K562 (cell line): ENCODE measurements at regions not wholly inside any gene's neighbourhood (a gene's known extent, or its start where the extent isn't known, plus 50 kb on each side); places are given as distances from the start of the nearest gene placed in this dataset.

Source experiments
- ATAC-seq: fragments of 200-7000 bp; cut with Tn5 transposase; 3 replicates; pipeline ENCODE4 v1.9.1; 2020; ENCODE audit warnings: moderate library complexity
- BruUV-seq: library from RNA; stranded (reverse); fragments of 400-500 nt; replicated peaks from 2 replicates; lab custom pipeline; 2021; lab: Mats Ljungman, UMichigan
- CTCF ChIA-PET: fragments of 300-600 bp; formaldehyde crosslinking; extraction: SDS; loops from one replicate; lab custom pipeline; 2021; ENCODE audit warnings: low intra/inter-chr PET ratio; lab: Yijun Ruan, JAX
- POLR2A ChIA-PET: fragments of 300-600, 350-650 bp; sonication (Branson Sonifier 250); formaldehyde crosslinking; extraction: SDS; loops from one replicate; lab custom pipeline; 2021; ENCODE audit warnings: antibody characterized with exemption, inconsistent platforms; lab: Yijun Ruan, JAX
- DNase-seq, 4 experiments: peaks; one replicate each; pipeline versions ENCODE4 v3.0.0 to v3.0.0-alpha.2; 2011 to 2018; ENCODE audit warnings: low spot score in 3 of 4, mixed read lengths in 3 of 4; ENCODE audit errors: extremely low read depth in 1 of 4
- FAIRE-seq: peaks from 2 replicates; lab custom pipeline; 2011; peaks lifted over from hg19 to GRCh38; lab: Jason Lieb, UNC
- H2AFZ ChIP-seq: 2 replicates; pipeline ENCODE4 v1.6.0; 2011; ENCODE audit warnings: low read depth, low read length, control low read depth, inconsistent platforms
- H3K27ac ChIP-seq: fragments of 200-600 bp; 3 replicates; pipeline ENCODE4 v1.8.0; 2011; ENCODE audit warnings: low read depth, mild to moderate bottlenecking, control low read depth, inconsistent platforms, low read length, moderate library complexity, mixed read lengths; ENCODE audit errors: extremely low read depth
- H3K27me3 ChIP-seq, 2 experiments: fragments of 300-600 bp in 1 of 2; 2 replicates in 1 of 2; 3 replicates in 1 of 2; pipeline versions ENCODE4 v1.6.0 to v1.8.0; 2011; ENCODE audit warnings: inconsistent platforms in 2 of 2, low read length in 2 of 2, mild to moderate bottlenecking in 1 of 2, mixed read lengths in 1 of 2, moderate library complexity in 1 of 2; ENCODE audit not compliant: control insufficient read depth in 2 of 2, insufficient read depth in 2 of 2
- H3K36me3 ChIP-seq: fragments of 300-600 bp; 3 replicates; pipeline ENCODE4 v1.8.0; 2011; ENCODE audit warnings: mild to moderate bottlenecking, low read length, inconsistent platforms; ENCODE audit not compliant: control insufficient read depth, insufficient read depth
- H3K4me1 ChIP-seq, 2 experiments: fragments of 200-600 bp in 1 of 2; replicated peaks in 1 of 2; 2 replicates in 1 of 2; 3 replicates in 1 of 2; pipeline versions ENCODE4 v1.5.1 to v1.8.0; 2011; ENCODE audit warnings: inconsistent platforms in 2 of 2, low read length in 2 of 2, mild to moderate bottlenecking in 1 of 2, mixed read lengths in 1 of 2, moderate library complexity in 1 of 2; ENCODE audit not compliant: control insufficient read depth in 2 of 2, insufficient read depth in 2 of 2
- H3K4me2 ChIP-seq: 2 replicates; pipeline ENCODE4 v1.6.1; 2011; ENCODE audit warnings: low read length, control low read depth, inconsistent platforms, mixed read lengths; ENCODE audit not compliant: insufficient read depth
- H3K4me3 ChIP-seq: fragments of 200-600 bp; sonication (generic), shearing (Covaris generic); 2 replicates; pipeline ENCODE4 v1.5.1; 2016; ENCODE audit warnings: control low read depth, inconsistent platforms
- H3K79me2 ChIP-seq: fragments of 200-600 bp; 3 replicates; pipeline ENCODE4 v1.8.0; 2011; ENCODE audit warnings: low read length, inconsistent platforms; ENCODE audit not compliant: control insufficient read depth, insufficient read depth
- H3K9ac ChIP-seq, 2 experiments: 2 replicates each; pipeline versions ENCODE4 v1.6.0 to v1.6.1; 2011; ENCODE audit warnings: low read depth in 2 of 2, low read length in 2 of 2, control low read depth in 1 of 2, inconsistent platforms in 1 of 2, mild to moderate bottlenecking in 1 of 2, mixed read lengths in 1 of 2; ENCODE audit not compliant: insufficient read depth in 1 of 2
- H3K9me1 ChIP-seq: one replicate; pipeline ENCODE4 v1.6.0; 2011; ENCODE audit warnings: inconsistent platforms, mild to moderate bottlenecking, low read length, moderate library complexity; ENCODE audit not compliant: control insufficient read depth, insufficient read depth
- H3K9me3 ChIP-seq: replicated peaks from 2 replicates; pipeline ENCODE4 v1.5.1; 2011; ENCODE audit warnings: low read depth, low read length, inconsistent platforms; ENCODE audit not compliant: control insufficient read depth, insufficient read depth
- H4K20me1 ChIP-seq: replicated peaks from 2 replicates; pipeline ENCODE4 v1.6.1; 2011; ENCODE audit warnings: low read length, inconsistent platforms, mixed read lengths; ENCODE audit not compliant: control insufficient read depth, insufficient read depth
- CEBPB ChIP-seq: fragments of 450-650 bp; IDR thresholded peaks from 2 replicates; pipeline ENCODE4 v1.6.1; 2016; ENCODE audit warnings: missing genetic modification characterization, missing compliant biosample characterization
- CHCHD3 ChIP-seq: fragments of 250-450 bp; sonication (Bioruptor Pico); IDR thresholded peaks from 2 replicates; pipeline ENCODE4 v2.1.2; 2022; ENCODE audit warnings: mild to moderate bottlenecking
- E2F3 ChIP-seq: fragments of 250-450 bp; sonication (Bioruptor Pico); IDR thresholded peaks from 2 replicates; pipeline ENCODE4 v1.4.0; 2020; ENCODE audit warnings: mild to moderate bottlenecking
- FOXP4 ChIP-seq: sonication (generic); formaldehyde crosslinking; IDR thresholded peaks from 2 replicates; pipeline ENCODE4 v1.8.0; 2022; ENCODE audit warnings: mild to moderate bottlenecking, missing genetic modification reagents, borderline replicate concordance
- GTF2A2 ChIP-seq: IDR thresholded peaks from 2 replicates; pipeline ENCODE4 v1.6.1; 2016; ENCODE audit warnings: mild to moderate bottlenecking, missing genetic modification characterization, missing compliant biosample characterization
- HBP1 ChIP-seq: fragments of 450-650 bp; formaldehyde crosslinking; IDR thresholded peaks from 2 replicates; pipeline ENCODE4 v1.4.0; 2022; ENCODE audit warnings: missing genetic modification characterization
- JUNB ChIP-seq: fragments of 450-650 bp; formaldehyde crosslinking; conservative IDR thresholded peaks from 2 replicates; pipeline ENCODE4 v1.4.0; 2020; ENCODE audit warnings: mild to moderate bottlenecking
- NFATC3 ChIP-seq: fragments of 450-650 bp; IDR thresholded peaks from 2 replicates; pipeline ENCODE4 v1.6.1; 2017; ENCODE audit warnings: mild to moderate bottlenecking
- PHB ChIP-seq: fragments of 250-450 bp; sonication (Bioruptor Pico); IDR thresholded peaks from 2 replicates; pipeline ENCODE4 v1.5.0; 2021
- PHF20 ChIP-seq: fragments of 450-650 bp; IDR thresholded peaks from 2 replicates; pipeline ENCODE4 v1.6.1; 2018; ENCODE audit not compliant: partially characterized antibody
- POLR3A ChIP-seq: IDR thresholded peaks from 2 replicates; pipeline ENCODE4 v1.6.1; 2011; ENCODE audit warnings: borderline replicate concordance, mild to moderate bottlenecking, moderate library complexity; ENCODE audit not compliant: insufficient read length, insufficient read depth; ENCODE audit errors: extremely low read depth
- RBM34 ChIP-seq: fragments of 200-400 bp; formaldehyde crosslinking; IDR thresholded peaks from 2 replicates; pipeline ENCODE4 v1.6.1; 2018; ENCODE audit warnings: low read length, borderline replicate concordance; ENCODE audit not compliant: insufficient read depth
- SLC30A9 ChIP-seq: fragments of 250-450 bp; sonication (Bioruptor Pico); IDR thresholded peaks from 2 replicates; pipeline ENCODE4 v1.8.0; 2022; ENCODE audit warnings: mild to moderate bottlenecking, moderate library complexity
- TRIM28 ChIP-seq: fragments of 450-650 bp; IDR thresholded peaks from 2 replicates; pipeline ENCODE4 v1.6.1; 2017
- ZNF436 ChIP-seq: fragments of 250-450, 450-650 bp; sonication (Bioruptor Pico); formaldehyde crosslinking; IDR thresholded peaks from 2 replicates; pipeline ENCODE4 v1.7.0; 2020; ENCODE audit warnings: mild to moderate bottlenecking
- ZNF668 ChIP-seq: fragments of 250-450 bp; sonication (Bioruptor Pico); IDR thresholded peaks from 2 replicates; pipeline ENCODE4 v1.8.0; 2022; ENCODE audit warnings: mild to moderate bottlenecking, inconsistent platforms
- WGBS: fragments of 100-300 bp; shearing (Covaris generic); methylation state at CpG from one replicate; pipeline ENCODE4 v1.1.6; 2016; ENCODE audit warnings: low coverage, mixed read lengths; ENCODE audit not compliant: insufficient coverage; ENCODE audit errors: missing lambda C conversion rate; 5-methylcytosine and 5-hydroxymethylcytosine counted together
- in situ Hi-C: fragments of 300-500 bp; cut with MboI; formaldehyde crosslinking; loops from 4 replicates; pipeline ENCODE4 v1.15.0; 2018; ENCODE audit warnings: inconsistent platforms, mixed read lengths
- intact Hi-C: fragments of 100-400 bp; cut with micrococcal nuclease; formaldehyde crosslinking; loops from 2 replicates; pipeline ENCODE4 v1.14.2; 2022

GRCh38 chr2:164078421-164078820 lies 342.6 kb upstream of the FIGN start:
- H2AFZ ChIP-seq = no peak overlapping the region
- no peaks in the 10 kb centered on the region for H3K4me1 ChIP-seq
- no TSS peak for BruUV-seq
- no peaks in the 10 kb centered on the region for H3K79me2 ChIP-seq
- ATAC-seq (no peak), DNase-seq (no peak), FAIRE-seq (no peak)
- H3K27me3 ChIP-seq = no peaks in the 10 kb centered on the region
- H3K9me3 ChIP-seq = peaks cover 4% of the 10 kb centered on the region; the same call in 1 of the 2 replicates
- H3K9ac ChIP-seq = no peak overlapping the region
- H3K36me3 ChIP-seq = no peaks in the 10 kb centered on the region
- ChIA-PET POLR2A (no interaction called here), CTCF (no interaction called here)
- no peak overlapping the region for H3K4me3 ChIP-seq
- in situ Hi-C loops (no loop called here), intact Hi-C loops (no loop called here)
- H3K4me2 ChIP-seq = no peak overlapping the region
- 0% methylated on average over 4 of the region's 4 CpGs for WGBS
- H4K20me1 ChIP-seq = no peaks in the 10 kb centered on the region
- H3K27ac ChIP-seq = no peak overlapping the region
- TF ChIP-seq POLR3A (no peak), GTF2A2 (no peak), FOXP4 (CRISPR knock-in tag) (no peak), PHB (CRISPR knock-in tag) (no peak), ZNF436 (no peak), TRIM28 (no peak), E2F3 (CRISPR knock-in tag) (no peak), HBP1 (no peak), NFATC3 (no peak), SLC30A9 (no peak), RBM34 (no peak), CHCHD3 (CRISPR knock-in tag) (no peak), PHF20 (no peak), JUNB (CRISPR knock-in tag) (no peak), CEBPB (tag) (no peak), ZNF668 (CRISPR knock-in tag) (no peak)
- H3K9me1 ChIP-seq = no peaks in the 10 kb centered on the region
